SKM-1 treated with dmso at 0.1 percent for 144 hours (cell line): ENCODE measurements at regions not wholly inside any gene's neighbourhood (a gene's known extent, or its start where the extent isn't known, plus 50 kb on each side); places are given as distances from the start of the nearest gene placed in this dataset.

Source experiments
- DNase-seq: peaks from one replicate; lab custom pipeline; 2025; ENCODE audit not compliant: unreplicated experiment; lab: John Stamatoyannopoulos, UW

- no peak for DNase-seq
Observed at GRCh38 chr3:73813692-73814292, 189.1 kb upstream of the PDZRN3 start.

- no peak for DNase-seq
Observed at GRCh38 chr3:73813291-73813690, 188.6 kb upstream of the PDZRN3 start.

GRCh38 chr3:73812054-73812453, 187.3 kb upstream of the PDZRN3 start:
- DNase-seq, result no peak

- DNase-seq, result no peak
Observed at GRCh38 chr3:73808862-73809509, 184.2 kb upstream of the PDZRN3 start.

- DNase-seq, result no peak
Observed at GRCh38 chr3:73805435-73805834, 180.7 kb upstream of the PDZRN3 start.

- DNase-seq, result no peak
Observed at GRCh38 chr3:73804204-73804603, 179.5 kb upstream of the PDZRN3 start.

- no peak for DNase-seq
Observed at GRCh38 chr3:73801444-73801843, 176.7 kb upstream of the PDZRN3 start.

GRCh38 chr3:73797311-73797710, 172.6 kb upstream of the PDZRN3 start:
- no peak for DNase-seq

GRCh38 chr3:73796382-73796781, 171.6 kb upstream of the PDZRN3 start:
- no peak for DNase-seq

- no peak for DNase-seq
Observed at GRCh38 chr3:73791356-73791755, 166.6 kb upstream of the PDZRN3 start.

GRCh38 chr3:73789825-73790444, 165.2 kb upstream of the PDZRN3 start:
- no peak for DNase-seq

GRCh38 chr3:73787620-73788019, 162.9 kb upstream of the PDZRN3 start:
- no peak for DNase-seq

GRCh38 chr3:73786998-73787397, 162.3 kb upstream of the PDZRN3 start:
- no peak for DNase-seq

- no peak for DNase-seq
Observed at GRCh38 chr3:73786321-73786807, 161.6 kb upstream of the PDZRN3 start.

- DNase-seq, result no peak
Observed at GRCh38 chr3:73784686-73785392, 160.1 kb upstream of the PDZRN3 start.

GRCh38 chr3:73783811-73784210, 159.1 kb upstream of the PDZRN3 start:
- no peak for DNase-seq

GRCh38 chr3:73781541-73781940, 156.8 kb upstream of the PDZRN3 start:
- no peak for DNase-seq

GRCh38 chr3:73774645-73775044, 149.9 kb upstream of the PDZRN3 start:
- no peak for DNase-seq

GRCh38 chr3:73773233-73773632, 148.5 kb upstream of the PDZRN3 start:
- DNase-seq, result no peak

- no peak for DNase-seq
Observed at GRCh38 chr3:73772076-73772886, 147.5 kb upstream of the PDZRN3 start.
